ENCODE measurements at regions not wholly inside any gene's neighbourhood (a gene's known extent, or its start where the extent isn't known, plus 50 kb on each side); places are given as distances from the start of the nearest gene placed in this dataset.

- Histone ChIP-seq H3K27ac (peak overlapping the region in 1 of 4 donors; percentile 10), H3K9me3 (no peaks in the 10 kb centered on the region), H3K27me3 (no peaks in the 10 kb centered on the region), H3K4me3 (no peak overlapping the region), H3K4me1 (peaks cover 0 to 17% of the 10 kb centered on the region in 2 donors), H3K36me3 (no peaks in the 10 kb centered on the region)
- no peak for TF ChIP-seq POLR2A (IDR thresholded peaks at IDR 0.05)
- no peak for TF ChIP-seq CTCF (IDR thresholded peaks at IDR 0.05 in 4 of 5, conservative IDR thresholded peaks at IDR 0.05 in 1 of 5)
- DNase-seq (no peak), ATAC-seq (peak in 1 of 2 donors; percentile 76)
- intact Hi-C loops (cut with DNase I; ENCODE audit: low total_unique reads), result no loop called here
- in situ Hi-C loops (cut with MboI; ENCODE audit: low sequenced_read_pairs in 4 of 4), result no loop called here
Measured at GRCh38 chr9:571066-571465, 270.4 kb upstream of the DMRT1 start.

GRCh38 chr9:571741-572140, 269.8 kb upstream of the DMRT1 start:
- Histone ChIP-seq H3K27ac (no peak overlapping the region), H3K4me3 (no peak overlapping the region), H3K9me3 (no peaks in the 10 kb centered on the region), H3K27me3 (no peaks in the 10 kb centered on the region), H3K4me1 (peaks cover 0 to 17% of the 10 kb centered on the region in 2 donors), H3K36me3 (no peaks in the 10 kb centered on the region)
- ATAC-seq, result no peak
- no peak for DNase-seq
- intact Hi-C loops (cut with DNase I; ENCODE audit: low total_unique reads), result no loop called here
- in situ Hi-C loops (cut with MboI; ENCODE audit: low sequenced_read_pairs in 4 of 4), result no loop called here
- TF ChIP-seq POLR2A (IDR thresholded peaks at IDR 0.05) (no peak), CTCF (IDR thresholded peaks at IDR 0.05 in 4 of 5, conservative IDR thresholded peaks at IDR 0.05 in 1 of 5) (no peak)

GRCh38 chr9:573691-574410, 267.6 kb upstream of the DMRT1 start:
- no peaks in the 10 kb centered on the region for H3K27me3 ChIP-seq
- intact Hi-C loops (cut with DNase I; ENCODE audit: low total_unique reads) (no loop called here), in situ Hi-C loops (cut with MboI; ENCODE audit: low sequenced_read_pairs in 4 of 4) (no loop called here)
- no peaks in the 10 kb centered on the region for H3K36me3 ChIP-seq
- H3K4me1 ChIP-seq, result peaks cover 0 to 17% of the 10 kb centered on the region in 2 donors
- H3K4me3 ChIP-seq, result no peak overlapping the region
- DNase-seq (no peak), ATAC-seq (no peak)
- TF ChIP-seq POLR2A (IDR thresholded peaks at IDR 0.05), result no peak
- no peak for TF ChIP-seq CTCF (IDR thresholded peaks at IDR 0.05 in 4 of 5, conservative IDR thresholded peaks at IDR 0.05 in 1 of 5)
- H3K27ac ChIP-seq, result no peak overlapping the region
- no peaks in the 10 kb centered on the region for H3K9me3 ChIP-seq

- Histone ChIP-seq H3K36me3 (no peaks in the 10 kb centered on the region), H3K4me1 (peaks cover 0 to 17% of the 10 kb centered on the region in 2 donors), H3K4me3 (no peak overlapping the region), H3K27ac (no peak overlapping the region), H3K27me3 (no peaks in the 10 kb centered on the region), H3K9me3 (no peaks in the 10 kb centered on the region)
- in situ Hi-C loops (cut with MboI; ENCODE audit: low sequenced_read_pairs in 4 of 4) (no loop called here), intact Hi-C loops (cut with DNase I; ENCODE audit: low total_unique reads) (no loop called here)
- TF ChIP-seq POLR2A (IDR thresholded peaks at IDR 0.05), result no peak
- TF ChIP-seq CTCF (IDR thresholded peaks at IDR 0.05 in 4 of 5, conservative IDR thresholded peaks at IDR 0.05 in 1 of 5), result no peak
- ATAC-seq (no peak), DNase-seq (no peak)
Measured at GRCh38 chr9:575139-575538, 266.4 kb upstream of the DMRT1 start.
